OCI-LY1 (cell line): ENCODE measurements at regions not wholly inside any gene's neighbourhood (a gene's known extent, or its start where the extent isn't known, plus 50 kb on each side); places are given as distances from the start of the nearest gene placed in this dataset.

Source experiments
- H2AFZ ChIP-seq: fragments of 200-600 bp; sonication (generic), shearing (Covaris generic); 2 replicates; pipeline ENCODE4 v1.6.0; 2014; ENCODE audit warnings: antibody characterized with exemption, mild to moderate bottlenecking, low read length
- H3F3A ChIP-seq: fragments of 200-600 bp; sonication (generic), shearing (Covaris generic); 2 replicates; pipeline ENCODE4 v1.6.0; 2014; ENCODE audit warnings: mild to moderate bottlenecking, antibody characterized with exemption, low read length, moderate library complexity; ENCODE audit not compliant: insufficient read depth
- H3K27ac ChIP-seq: fragments of 200-600 bp; sonication (generic); 2 replicates; pipeline ENCODE4 v1.5.1; 2014; ENCODE audit warnings: low read length, mixed run types, mild to moderate bottlenecking, low read depth; ENCODE audit not compliant: poor library complexity, severe bottlenecking
- H3K27me3 ChIP-seq: fragments of 200-600 bp; sonication (generic); 2 replicates; pipeline ENCODE4 v1.6.0; 2014; ENCODE audit warnings: antibody characterized with exemption, mild to moderate bottlenecking, low read length, moderate library complexity; ENCODE audit not compliant: insufficient read depth
- H3K36me3 ChIP-seq: fragments of 200-600 bp; sonication (generic); 2 replicates; pipeline ENCODE4 v1.6.1; 2014; ENCODE audit warnings: mild to moderate bottlenecking, antibody characterized with exemption, low read length, moderate library complexity, mixed read lengths; ENCODE audit not compliant: insufficient read depth
- H3K4me1 ChIP-seq: fragments of 200-600 bp; sonication (generic); 2 replicates; pipeline ENCODE4 v1.5.1; 2014; ENCODE audit warnings: mild to moderate bottlenecking, low read length, moderate library complexity; ENCODE audit not compliant: insufficient read depth, severe bottlenecking
- H3K4me2 ChIP-seq: fragments of 200-600 bp; sonication (generic), shearing (Covaris generic); 2 replicates; pipeline ENCODE4 v1.6.1; 2014; ENCODE audit warnings: low read length
- H3K4me3 ChIP-seq: fragments of 200-600 bp; sonication (generic); 2 replicates; pipeline ENCODE4 v1.5.1; 2014; ENCODE audit warnings: low read length, low read depth, mild to moderate bottlenecking, mixed read lengths; ENCODE audit not compliant: poor library complexity, severe bottlenecking
- H3K79me2 ChIP-seq: fragments of 200-600 bp; shearing (Covaris generic); 2 replicates; pipeline ENCODE4 v1.6.1; 2016; ENCODE audit warnings: mixed run types, low read length, mixed read lengths; ENCODE audit not compliant: insufficient read depth
- H3K9ac ChIP-seq: fragments of 200-600 bp; sonication (generic), shearing (Covaris generic); 2 replicates; pipeline ENCODE4 v1.6.1; 2014; ENCODE audit warnings: mild to moderate bottlenecking, low read length, mixed read lengths
- H3K9me2 ChIP-seq: fragments of 200-600 bp; sonication (generic), shearing (Covaris generic); 2 replicates; pipeline ENCODE4 v1.6.1; 2014; ENCODE audit warnings: low read depth, mild to moderate bottlenecking, low read length, mixed read lengths
- H3K9me3 ChIP-seq: fragments of 200-600 bp; shearing (Covaris generic); 2 replicates; pipeline ENCODE4 v1.6.1; 2014; ENCODE audit warnings: low read length, mixed read lengths
- H4K20me1 ChIP-seq: fragments of 200-600 bp; sonication (generic), shearing (Covaris generic); 2 replicates; pipeline ENCODE4 v1.6.0; 2016; ENCODE audit warnings: mild to moderate bottlenecking, low read length; ENCODE audit not compliant: insufficient read depth
- CTCF ChIP-seq: fragments of 200-600 bp; sonication (generic), shearing (Covaris generic); IDR thresholded peaks from 2 replicates; pipeline ENCODE4 v1.5.1; 2017; ENCODE audit warnings: mild to moderate bottlenecking, antibody characterized with exemption, low read length, moderate library complexity, mixed read lengths
- EZH2 ChIP-seq: fragments of 200-600 bp; sonication (generic), shearing (Covaris generic); IDR thresholded peaks from 2 replicates; pipeline ENCODE4 v1.8.0; 2017; ENCODE audit warnings: borderline replicate concordance, mixed run types, mild to moderate bottlenecking, antibody characterized with exemption, low read length, moderate library complexity, mixed read lengths

DNA sequence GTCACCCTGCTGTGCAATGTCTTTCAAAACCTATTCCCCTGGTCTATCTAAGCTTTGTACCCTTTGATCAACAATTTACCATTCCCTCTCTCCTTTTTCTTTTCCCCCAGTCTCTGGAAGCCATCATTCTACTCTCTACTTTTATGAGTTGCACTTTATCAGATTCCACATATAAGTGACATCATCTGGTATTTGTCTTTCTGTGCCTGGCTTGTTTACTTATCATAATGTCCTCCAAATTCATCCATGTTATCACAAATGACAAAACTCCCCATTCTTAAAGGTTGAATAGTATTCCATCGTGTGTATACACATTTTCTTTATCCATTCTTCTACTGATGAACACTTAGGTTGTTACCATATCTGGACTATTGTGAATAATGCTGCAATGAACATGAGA lies 344.2 kb upstream of the CCNH start:
- H3K9ac ChIP-seq, result no peak overlapping the region
- no peak overlapping the region for H3K4me3 ChIP-seq
- no peaks in the 10 kb centered on the region for H3K79me2 ChIP-seq
- H3K9me3 ChIP-seq, result no peaks in the 10 kb centered on the region
- no peak overlapping the region for H3K27ac ChIP-seq
- H3F3A ChIP-seq, result no peaks in the 10 kb centered on the region
- no peaks in the 10 kb centered on the region for H4K20me1 ChIP-seq
- no peak overlapping the region for H3K4me2 ChIP-seq
- H3K36me3 ChIP-seq, result no peaks in the 10 kb centered on the region
- no peaks in the 10 kb centered on the region for H3K4me1 ChIP-seq
- no peaks in the 10 kb centered on the region for H3K27me3 ChIP-seq
- no peak for TF ChIP-seq EZH2
- no peak for TF ChIP-seq CTCF
- no peak overlapping the region for H2AFZ ChIP-seq
- H3K9me2 ChIP-seq, result no peaks in the 10 kb centered on the region

DNA sequence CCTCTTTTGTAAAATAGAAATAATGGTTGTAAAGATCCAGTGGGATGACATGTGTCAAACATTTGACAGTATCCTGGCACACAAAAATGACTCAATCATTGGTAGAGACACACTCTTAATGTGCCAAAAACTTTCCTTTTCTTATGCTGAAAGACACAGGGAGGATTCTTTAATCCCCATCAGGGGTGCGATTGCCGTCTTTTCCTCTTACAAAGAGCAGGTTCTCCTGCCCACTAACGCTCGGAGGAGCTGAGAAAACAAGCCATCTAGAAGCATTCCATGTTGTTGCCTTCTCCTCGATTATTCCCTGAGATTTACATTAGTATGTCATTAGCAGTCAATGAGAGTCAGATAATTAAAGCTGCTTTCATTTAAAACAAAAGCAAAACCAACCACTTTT lies 342.6 kb upstream of the CCNH start:
- H2AFZ ChIP-seq, result no peak overlapping the region
- H3F3A ChIP-seq, result no peaks in the 10 kb centered on the region
- H3K4me2 ChIP-seq, result no peak overlapping the region
- no peak overlapping the region for H3K9ac ChIP-seq
- H3K79me2 ChIP-seq, result no peaks in the 10 kb centered on the region
- H4K20me1 ChIP-seq, result no peaks in the 10 kb centered on the region
- H3K27me3 ChIP-seq, result no peaks in the 10 kb centered on the region
- H3K4me3 ChIP-seq, result no peak overlapping the region
- H3K9me3 ChIP-seq, result no peaks in the 10 kb centered on the region
- no peaks in the 10 kb centered on the region for H3K4me1 ChIP-seq
- no peaks in the 10 kb centered on the region for H3K36me3 ChIP-seq
- TF ChIP-seq CTCF (no peak), EZH2 (no peak)
- H3K9me2 ChIP-seq, result no peaks in the 10 kb centered on the region
- H3K27ac ChIP-seq, result no peak overlapping the region

DNA sequence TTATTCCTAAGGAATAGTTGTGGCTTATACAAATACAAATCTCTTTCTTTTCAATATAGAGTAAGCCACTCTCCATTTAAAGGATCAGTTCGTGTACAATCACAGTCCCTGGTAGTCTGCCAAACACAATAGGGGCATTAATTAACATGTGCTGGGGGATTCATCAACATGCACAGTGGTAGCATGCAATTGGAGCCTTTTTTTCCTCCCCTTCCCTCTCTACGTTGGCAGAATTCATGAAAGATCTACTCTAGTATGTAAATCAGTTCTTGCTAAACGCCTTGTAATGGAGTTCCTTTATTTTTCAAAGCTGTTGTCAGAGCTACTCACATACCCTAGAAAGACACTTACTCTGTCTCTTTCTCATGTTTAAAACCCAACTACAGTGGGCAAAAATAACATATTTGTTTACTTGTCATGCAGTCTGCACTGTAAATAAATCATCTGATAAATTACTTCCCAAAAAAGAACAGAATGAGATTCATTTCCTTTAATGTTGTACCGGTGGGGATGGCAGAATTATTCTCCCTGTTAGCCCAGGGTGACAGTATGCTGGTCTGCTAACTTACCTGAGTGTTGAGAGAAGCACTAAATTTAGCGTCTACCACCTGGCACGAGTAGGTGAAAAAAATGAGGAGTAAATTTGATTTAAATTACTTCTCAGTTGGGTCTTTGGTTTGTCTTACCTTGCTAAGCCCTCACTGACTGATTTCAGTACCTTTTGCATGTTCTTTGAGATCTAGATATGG lies 341.5 kb upstream of the CCNH start:
- TF ChIP-seq EZH2, result no peak
- TF ChIP-seq CTCF, result no peak
- Histone ChIP-seq H3K9me2 (no peaks in the 10 kb centered on the region), H3K79me2 (no peaks in the 10 kb centered on the region), H3K36me3 (no peaks in the 10 kb centered on the region), H3K4me1 (no peaks in the 10 kb centered on the region), H4K20me1 (no peaks in the 10 kb centered on the region), H3K4me3 (no peak overlapping the region), H3K27me3 (no peaks in the 10 kb centered on the region), H3K9ac (no peak overlapping the region), H3K27ac (no peak overlapping the region), H3K4me2 (no peak overlapping the region), H2AFZ (no peak overlapping the region), H3K9me3 (no peaks in the 10 kb centered on the region), H3F3A (no peaks in the 10 kb centered on the region)
